Bronchial epithelial cell (primary cell): ENCODE measurements at regions not wholly inside any gene's neighbourhood (a gene's known extent, or its start where the extent isn't known, plus 50 kb on each side); places are given as distances from the start of the nearest gene placed in this dataset.

Experiments
- DNase-seq: peaks from one replicate; pipeline ENCODE4 v3.0.0-alpha.2; 2010; ENCODE audit warnings: low read depth
- FAIRE-seq: peaks from 2 replicates; lab custom pipeline; 2011; peaks lifted over from hg19 to GRCh38; lab: Jason Lieb, UNC
- H3K27me3 ChIP-seq: 2 replicates; pipeline ENCODE4 v1.5.1; 2011; ENCODE audit warnings: low read length; ENCODE audit not compliant: control insufficient read depth, insufficient read depth
- H3K36me3 ChIP-seq: 2 replicates; pipeline ENCODE4 v1.5.1; 2011; ENCODE audit warnings: low read length; ENCODE audit not compliant: control insufficient read depth, insufficient read depth
- H3K4me3 ChIP-seq: 2 replicates; pipeline ENCODE4 v1.5.1; 2011; ENCODE audit warnings: mild to moderate bottlenecking, low read depth, low read length, control low read depth
- TF ChIP-seq, protein P1 (sequence below): IDR thresholded peaks from 2 replicates; pipeline ENCODE4 v1.5.1; 2011; ENCODE audit warnings: mild to moderate bottlenecking, moderate library complexity, low read length, control low read depth, inconsistent platforms; ENCODE audit not compliant: insufficient read depth, severe bottlenecking

DNA sequence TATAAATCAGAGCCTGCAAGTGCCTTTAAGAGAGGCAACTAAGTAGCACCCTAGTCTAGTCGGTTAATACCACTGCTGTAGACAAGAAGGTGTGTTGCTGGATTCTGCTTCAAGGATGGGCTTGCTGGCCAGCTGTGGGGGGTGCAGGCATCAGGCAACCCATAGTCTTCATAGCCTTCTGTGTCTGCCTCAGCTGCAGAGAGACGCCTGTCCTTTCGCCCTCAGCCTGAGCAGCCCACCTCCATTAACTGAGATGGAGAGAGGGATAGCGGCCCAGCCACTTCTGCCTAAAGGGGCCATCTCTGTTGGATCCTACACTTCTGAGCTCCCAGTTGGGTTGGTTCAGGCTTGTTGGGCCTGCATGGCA, 123.7 kb upstream of the MLIP start:
- no peaks in the 10 kb centered on the region for H3K36me3 ChIP-seq
- no peak overlapping the region for H3K4me3 ChIP-seq
- FAIRE-seq = no peak
- TF ChIP-seq, protein P1, sequence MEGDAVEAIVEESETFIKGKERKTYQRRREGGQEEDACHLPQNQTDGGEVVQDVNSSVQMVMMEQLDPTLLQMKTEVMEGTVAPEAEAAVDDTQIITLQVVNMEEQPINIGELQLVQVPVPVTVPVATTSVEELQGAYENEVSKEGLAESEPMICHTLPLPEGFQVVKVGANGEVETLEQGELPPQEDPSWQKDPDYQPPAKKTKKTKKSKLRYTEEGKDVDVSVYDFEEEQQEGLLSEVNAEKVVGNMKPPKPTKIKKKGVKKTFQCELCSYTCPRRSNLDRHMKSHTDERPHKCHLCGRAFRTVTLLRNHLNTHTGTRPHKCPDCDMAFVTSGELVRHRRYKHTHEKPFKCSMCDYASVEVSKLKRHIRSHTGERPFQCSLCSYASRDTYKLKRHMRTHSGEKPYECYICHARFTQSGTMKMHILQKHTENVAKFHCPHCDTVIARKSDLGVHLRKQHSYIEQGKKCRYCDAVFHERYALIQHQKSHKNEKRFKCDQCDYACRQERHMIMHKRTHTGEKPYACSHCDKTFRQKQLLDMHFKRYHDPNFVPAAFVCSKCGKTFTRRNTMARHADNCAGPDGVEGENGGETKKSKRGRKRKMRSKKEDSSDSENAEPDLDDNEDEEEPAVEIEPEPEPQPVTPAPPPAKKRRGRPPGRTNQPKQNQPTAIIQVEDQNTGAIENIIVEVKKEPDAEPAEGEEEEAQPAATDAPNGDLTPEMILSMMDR = no peak
- H3K27me3 ChIP-seq = no peaks in the 10 kb centered on the region
- no peak for DNase-seq

DNA sequence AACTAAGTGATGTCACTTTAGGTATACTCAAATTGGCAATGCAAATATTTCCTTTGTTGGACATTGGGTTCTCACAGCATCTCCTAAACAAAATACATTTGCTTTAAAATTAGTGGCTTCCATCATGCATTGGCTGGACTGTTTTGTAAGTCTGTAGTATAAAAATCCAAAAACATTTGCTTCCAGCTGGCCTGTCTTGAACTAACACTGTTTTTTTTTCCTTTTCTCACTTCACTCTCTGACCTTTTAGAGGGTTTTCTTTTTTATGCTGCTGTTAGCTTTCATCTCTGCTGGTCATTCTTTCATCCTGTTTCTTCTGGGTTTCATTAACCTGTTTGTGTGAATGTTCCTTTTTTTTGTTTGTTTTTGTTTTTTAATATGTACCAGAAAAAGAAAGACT, 121.7 kb upstream of the MLIP start:
- Histone ChIP-seq H3K36me3 (no peaks in the 10 kb centered on the region), H3K27me3 (no peaks in the 10 kb centered on the region), H3K4me3 (no peak overlapping the region)
- TF ChIP-seq, protein P1 = no peak
- DNase-seq = no peak
- FAIRE-seq = no peak

DNA sequence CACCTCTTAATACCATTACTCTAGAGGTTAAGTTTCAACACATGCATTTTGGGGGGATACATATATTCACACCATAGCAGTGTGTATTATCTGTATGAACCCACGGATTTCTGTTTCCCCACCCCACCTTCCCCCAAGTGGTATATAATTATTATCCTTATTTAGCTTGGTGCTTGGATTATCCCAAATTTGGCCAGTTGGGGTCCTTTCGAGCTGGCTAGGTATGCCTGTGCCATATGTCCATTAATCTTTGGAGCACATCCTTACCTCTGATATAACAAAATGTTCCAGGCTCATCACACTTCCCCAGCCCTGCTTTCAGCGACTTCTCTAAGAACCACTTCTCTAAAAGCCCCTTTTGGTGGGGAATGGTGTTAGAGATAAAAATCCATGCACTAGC, 118.7 kb upstream of the MLIP start:
- DNase-seq = no peak
- TF ChIP-seq, protein P1 = no peak
- no peaks in the 10 kb centered on the region for H3K27me3 ChIP-seq
- H3K36me3 ChIP-seq = no peaks in the 10 kb centered on the region
- no peak for FAIRE-seq
- no peak overlapping the region for H3K4me3 ChIP-seq

DNA sequence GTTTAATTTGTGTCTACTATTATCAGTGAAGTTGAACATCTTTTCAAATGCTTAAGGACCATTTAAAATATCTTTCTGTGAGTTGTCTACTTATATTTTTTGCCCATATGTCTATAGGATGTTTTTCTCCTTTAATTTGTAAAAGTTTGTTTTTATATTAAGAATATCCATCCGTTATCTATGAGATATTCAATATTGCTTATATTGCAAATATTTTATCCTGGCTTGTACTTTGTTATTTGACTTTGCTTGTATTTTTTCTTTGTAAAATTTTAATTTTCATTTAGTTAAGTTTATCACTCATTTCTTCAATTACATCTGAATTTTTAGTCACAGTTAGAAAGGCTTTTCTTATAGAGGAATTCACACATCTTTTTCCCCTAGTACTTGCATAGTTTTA, 117.0 kb upstream of the MLIP start:
- TF ChIP-seq, protein P1 = no peak
- H3K4me3 ChIP-seq = no peak overlapping the region
- H3K27me3 ChIP-seq = no peaks in the 10 kb centered on the region
- DNase-seq = no peak
- no peak for FAIRE-seq
- H3K36me3 ChIP-seq = no peaks in the 10 kb centered on the region

DNA sequence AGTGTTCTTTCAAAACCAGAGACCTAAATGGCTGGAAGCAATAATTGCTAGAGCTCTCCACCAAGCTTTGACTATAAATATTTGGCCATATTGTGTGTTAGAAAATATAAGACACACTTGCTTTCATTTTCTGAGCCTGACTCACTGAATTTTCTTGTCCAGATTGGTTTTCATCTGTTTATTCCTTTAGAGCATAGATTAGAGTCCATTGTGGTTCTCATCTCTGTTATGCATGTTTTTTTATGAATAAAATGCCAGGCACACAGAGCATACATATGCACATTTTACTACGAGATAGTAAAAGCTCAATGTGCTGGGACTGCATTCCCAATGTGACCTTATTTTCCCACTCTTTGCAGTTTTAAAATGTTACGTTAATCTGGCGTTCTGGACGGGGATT, 115.3 kb upstream of the MLIP start:
- no peak for FAIRE-seq
- Histone ChIP-seq H3K36me3 (no peaks in the 10 kb centered on the region), H3K27me3 (no peaks in the 10 kb centered on the region), H3K4me3 (no peak overlapping the region)
- TF ChIP-seq, protein P1 = no peak
- DNase-seq = no peak

DNA sequence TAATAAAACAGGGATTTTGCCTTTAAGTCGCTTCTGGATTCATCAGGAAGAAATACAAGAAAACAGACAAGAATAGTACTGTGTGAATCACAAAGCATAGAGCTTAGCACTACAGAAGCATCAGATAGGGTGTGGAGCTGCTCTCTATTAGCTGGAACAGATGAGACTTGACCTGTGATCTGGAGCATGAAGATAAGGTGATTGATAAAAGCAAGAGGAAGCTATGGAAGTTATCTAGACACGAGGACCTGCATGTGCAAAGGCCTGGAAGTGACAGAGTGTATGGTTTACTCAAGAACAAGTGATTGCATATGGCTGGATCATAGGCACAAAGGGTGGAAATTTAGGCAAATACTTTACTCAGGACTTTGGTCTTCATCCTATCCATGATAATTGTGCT, 112.9 kb upstream of the MLIP start:
- no peaks in the 10 kb centered on the region for H3K27me3 ChIP-seq
- FAIRE-seq (no peak), DNase-seq (no peak)
- no peak overlapping the region for H3K4me3 ChIP-seq
- TF ChIP-seq, protein P1 = no peak
- no peaks in the 10 kb centered on the region for H3K36me3 ChIP-seq
